GM18517 (cell line): ENCODE measurements at regions not wholly inside any gene's neighbourhood (a gene's known extent, or its start where the extent isn't known, plus 50 kb on each side); places are given as distances from the start of the nearest gene placed in this dataset.

ENCODE experiments used
- ATAC-seq: cut with Tn5 transposase; IDR thresholded peaks from one replicate; pipeline ENCODE4 v1.9.1; 2021; ENCODE audit warnings: mild to moderate bottlenecking, moderate library complexity; ENCODE audit not compliant: unreplicated experiment

GRCh38 chrX:1946974-1947373 lies 332.1 kb downstream of the ASMT start:
- ATAC-seq: no peak
